Activated naive CD4-positive, alpha-beta T cell treated with anti-CD3 and anti-CD28 coated beads for 36 hours (primary cell): ENCODE measurements at regions not wholly inside any gene's neighbourhood (a gene's known extent, or its start where the extent isn't known, plus 50 kb on each side); places are given as distances from the start of the nearest gene placed in this dataset.
"Not testable (repeated sequence)": the region's sequence is repeated elsewhere in the genome, so short reads cannot be mapped to it uniquely, and the experiment has no call there.

Experiments used
- CTCF ChIA-PET: fragments of 350-600 bp; sonication (Branson Sonifier 250); formaldehyde crosslinking; loops from one replicate; lab custom pipeline; 2021; ENCODE audit warnings: antibody characterized with exemption; lab: Charles Lee
- DNase-seq: peaks from one replicate; pipeline ENCODE4 v3.0.0-alpha.2; 2020
- H3K27ac Mint-ChIP-seq: one replicate; pipeline ENCODE4 v1.8.0; 2021; ENCODE audit warnings: mild to moderate bottlenecking, mixed read lengths
- H3K27me3 Mint-ChIP-seq: one replicate; pipeline ENCODE4 v1.8.0; 2021; ENCODE audit warnings: low read depth, mixed read lengths
- H3K36me3 Mint-ChIP-seq: one replicate; pipeline ENCODE4 v1.8.0; 2021; ENCODE audit warnings: low read depth, mixed read lengths
- H3K4me1 Mint-ChIP-seq: one replicate; pipeline ENCODE4 v1.8.0; 2021; ENCODE audit warnings: low read depth, mixed read lengths
- H3K4me3 Mint-ChIP-seq: one replicate; pipeline ENCODE4 v1.8.0; 2021; ENCODE audit warnings: mild to moderate bottlenecking, moderate library complexity, mixed read lengths
- H3K9me3 Mint-ChIP-seq: one replicate; pipeline ENCODE4 v1.8.0; 2021; ENCODE audit warnings: mixed read lengths
- intact Hi-C: fragments of 100-400 bp; cut with micrococcal nuclease; formaldehyde crosslinking; loops from one replicate; pipeline ENCODE4 v1.15.1; 2023

DNA sequence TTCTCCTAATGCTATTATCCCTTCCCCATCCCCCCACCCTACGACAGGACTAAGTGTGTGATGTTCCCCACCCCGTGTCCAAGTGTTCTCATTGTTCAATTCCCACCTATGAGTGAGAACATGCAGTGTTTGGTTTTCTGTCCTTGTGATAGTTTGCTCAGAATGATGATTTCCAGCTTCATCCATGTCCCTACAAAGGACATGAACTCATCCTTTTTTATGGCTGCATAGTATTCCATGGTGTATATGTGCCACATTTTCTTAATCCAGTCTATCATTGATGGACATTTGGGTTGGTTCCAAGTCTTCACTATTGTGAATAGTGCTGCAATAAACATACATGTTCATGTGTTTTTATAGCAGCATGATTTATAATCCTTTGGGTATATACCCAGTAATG, 183.4 kb downstream of the MSN start:
- peaks cover 15% of the 10 kb centered on the region for H3K9me3 Mint-ChIP-seq
- intact Hi-C loops, result not testable (repeated sequence)

DNA sequence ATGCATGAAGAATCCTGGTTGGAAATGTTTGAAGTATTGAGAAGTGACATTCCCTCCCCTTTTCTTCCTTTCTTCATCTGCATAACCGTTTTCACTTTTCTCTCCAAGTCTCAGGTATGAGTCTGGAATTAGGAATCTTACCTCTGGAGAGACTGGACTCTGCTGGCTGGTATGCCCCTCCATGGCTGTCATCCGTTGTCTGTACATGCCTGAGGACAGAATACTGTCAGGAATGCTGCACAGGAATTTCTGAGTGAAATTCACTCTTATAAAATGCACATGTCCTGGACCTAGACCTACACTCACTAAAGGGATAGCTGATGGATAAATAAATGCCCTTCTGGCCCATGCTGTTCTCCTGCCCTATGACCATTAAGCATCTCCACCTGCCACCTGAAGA, 179.5 kb downstream of the MSN start:
- H3K4me1 Mint-ChIP-seq, result no peaks in the 10 kb centered on the region
- no peak overlapping the region for H3K27ac Mint-ChIP-seq
- CTCF ChIA-PET, result no interaction called here
- intact Hi-C loops, result no loop called here
- H3K27me3 Mint-ChIP-seq, result no peaks in the 10 kb centered on the region
- H3K4me3 Mint-ChIP-seq, result no peak overlapping the region
- H3K9me3 Mint-ChIP-seq, result no peaks in the 10 kb centered on the region
- DNase-seq, result no peak
- no peaks in the 10 kb centered on the region for H3K36me3 Mint-ChIP-seq

More for the DNA sequence above, 183.4 kb downstream of the MSN start:
- H3K27ac Mint-ChIP-seq, H3K27me3 Mint-ChIP-seq, DNase-seq, H3K36me3 Mint-ChIP-seq, H3K4me1 Mint-ChIP-seq, H3K4me3 Mint-ChIP-seq, CTCF ChIA-PET: not testable (repeated sequence)

DNA sequence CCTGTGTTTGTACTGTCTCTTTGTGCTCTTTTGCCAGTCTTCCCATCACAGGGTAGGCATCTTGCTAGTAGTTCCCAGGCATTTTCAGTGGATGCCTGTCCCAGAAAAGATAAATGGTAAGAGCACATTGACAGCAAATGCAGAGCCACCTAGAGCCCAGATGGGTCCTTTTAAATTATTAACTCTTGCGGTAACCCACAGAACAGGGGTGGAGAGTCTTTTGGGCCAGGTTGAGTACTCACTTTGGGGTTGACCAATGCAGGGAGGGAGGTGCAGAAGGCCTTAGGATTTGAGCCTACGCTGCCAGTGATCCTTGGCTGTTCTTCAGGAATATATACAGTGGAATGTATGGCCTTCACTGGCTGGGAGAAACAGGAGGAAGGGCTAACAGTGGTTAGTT, 173.8 kb downstream of the MSN start:
- peaks cover 8% of the 10 kb centered on the region for H3K4me1 Mint-ChIP-seq
- no peaks in the 10 kb centered on the region for H3K27me3 Mint-ChIP-seq
- no peak for DNase-seq
- CTCF ChIA-PET, result no interaction called here
- intact Hi-C loops, result no loop called here
- H3K27ac Mint-ChIP-seq, result no peak overlapping the region
- no peaks in the 10 kb centered on the region for H3K36me3 Mint-ChIP-seq
- no peaks in the 10 kb centered on the region for H3K9me3 Mint-ChIP-seq
- no peak overlapping the region for H3K4me3 Mint-ChIP-seq

DNA sequence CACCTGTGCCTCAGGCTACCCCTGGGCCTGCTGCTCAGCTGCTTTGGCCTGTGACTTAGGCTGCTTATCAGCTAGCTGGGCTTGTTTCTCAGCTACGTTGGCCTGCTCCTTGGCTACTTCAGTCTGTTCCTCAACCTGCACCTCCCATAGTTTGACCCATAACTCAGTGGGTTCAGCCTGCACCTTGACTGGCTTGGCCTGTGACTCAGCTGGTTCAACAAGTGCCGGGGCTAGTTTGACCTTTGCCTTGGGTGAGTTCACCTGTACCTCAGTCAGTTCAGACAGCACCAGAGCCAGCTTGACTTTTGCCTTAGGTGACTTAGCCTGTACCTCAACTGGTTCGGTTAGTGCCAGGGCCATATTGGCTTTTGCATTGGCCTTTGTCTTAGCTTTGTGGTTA, 171.2 kb downstream of the MSN start:
- Mint-ChIP-seq H3K27me3 (no peaks in the 10 kb centered on the region), H3K27ac (no peak overlapping the region), H3K4me1 (peaks cover 8% of the 10 kb centered on the region), H3K9me3 (no peaks in the 10 kb centered on the region), H3K4me3 (no peak overlapping the region), H3K36me3 (no peaks in the 10 kb centered on the region)
- CTCF ChIA-PET, result no interaction called here
- intact Hi-C loops, result no loop called here
- no peak for DNase-seq

DNA sequence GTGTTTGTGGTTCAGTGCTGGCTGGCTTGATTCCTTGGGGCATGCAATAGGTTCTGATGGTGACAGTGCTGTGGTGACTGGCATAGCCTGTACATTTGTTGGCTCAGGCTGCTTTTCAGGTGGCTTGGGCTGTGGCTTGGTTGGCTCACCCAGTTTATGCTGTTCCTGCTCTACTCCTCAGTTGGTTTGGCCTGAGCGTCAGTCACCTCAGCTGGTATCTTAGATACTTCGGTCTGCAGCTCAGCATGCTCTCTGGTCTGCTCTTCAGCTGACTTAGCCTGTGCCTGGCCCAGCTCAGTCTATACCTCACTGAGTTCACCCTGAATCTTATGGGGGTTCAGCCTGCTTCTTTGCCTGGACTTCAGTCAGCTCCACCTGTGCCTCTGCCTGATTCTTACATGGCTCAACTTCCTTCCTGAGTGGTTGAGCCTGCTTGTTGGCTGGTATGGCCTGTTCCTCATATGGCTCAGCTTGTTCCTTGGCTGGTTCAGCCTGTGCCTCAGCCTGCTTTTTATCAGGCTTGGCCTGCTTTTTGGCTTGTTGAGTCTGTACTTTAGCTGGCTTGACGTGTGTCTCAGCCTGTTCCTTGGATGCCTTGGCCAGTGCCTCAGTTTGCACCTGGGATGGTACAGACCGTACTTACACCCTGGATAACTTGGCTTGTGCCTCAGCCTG, 170.6 kb downstream of the MSN start:
- Mint-ChIP-seq H3K4me1 (peaks cover 8% of the 10 kb centered on the region), H3K4me3 (no peak overlapping the region), H3K9me3 (no peaks in the 10 kb centered on the region), H3K27ac (no peak overlapping the region), H3K36me3 (no peaks in the 10 kb centered on the region), H3K27me3 (no peaks in the 10 kb centered on the region)
- CTCF ChIA-PET, result no interaction called here
- DNase-seq, result no peak
- intact Hi-C loops, result no loop called here

DNA sequence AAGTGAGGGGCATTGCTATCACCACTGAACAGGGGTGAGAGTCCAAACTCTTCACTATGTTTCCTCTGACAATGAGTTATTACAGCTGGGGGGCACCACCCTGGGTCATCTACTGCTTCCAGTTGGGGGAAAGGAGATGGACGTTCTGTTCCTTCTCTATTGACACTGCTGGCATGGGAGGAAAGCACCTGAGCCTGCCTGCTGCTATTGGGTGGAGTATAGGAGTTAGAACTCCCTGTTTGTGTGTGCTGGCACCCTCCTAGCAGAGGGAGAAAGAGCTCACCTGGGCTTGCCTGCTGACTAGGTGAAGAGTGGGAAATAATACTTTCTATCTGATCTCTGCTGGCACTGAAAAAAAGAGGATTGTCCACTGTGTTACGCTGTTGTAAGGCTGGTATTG, 163.8 kb downstream of the MSN start:
- H3K27me3 Mint-ChIP-seq, result no peaks in the 10 kb centered on the region
- no peaks in the 10 kb centered on the region for H3K36me3 Mint-ChIP-seq
- no peak overlapping the region for H3K4me3 Mint-ChIP-seq
- H3K9me3 Mint-ChIP-seq, result no peaks in the 10 kb centered on the region
- no peak overlapping the region for H3K27ac Mint-ChIP-seq
- DNase-seq, result no peak
- CTCF ChIA-PET, result interaction anchor here (0.6 kb wide), 1 partner anchor 301 kb away, joined by 4 read pairs; no protein-coding TSS in a partner anchor
- H3K4me1 Mint-ChIP-seq, result no peaks in the 10 kb centered on the region
- intact Hi-C loops, result no loop called here

DNA sequence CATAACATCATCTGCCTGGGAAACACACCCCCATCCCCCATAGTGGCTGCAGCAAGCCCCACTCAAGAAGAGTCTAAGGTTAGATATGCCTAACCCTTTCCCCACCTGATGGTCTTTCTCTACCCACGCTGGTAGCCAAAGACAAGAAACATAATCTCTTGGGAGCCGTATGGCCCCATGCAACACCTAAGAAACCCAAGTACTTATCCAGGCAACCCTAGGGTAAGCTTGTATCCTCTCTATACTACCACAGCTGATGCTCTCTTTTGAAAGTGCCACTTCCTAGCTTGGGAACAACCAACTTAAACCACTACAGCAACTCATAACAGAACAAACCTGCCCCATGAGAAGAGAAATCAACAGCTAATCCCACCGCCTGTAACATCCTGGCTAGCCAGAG, 161.1 kb downstream of the MSN start:
- no peaks in the 10 kb centered on the region for H3K4me1 Mint-ChIP-seq
- H3K27me3 Mint-ChIP-seq, result no peaks in the 10 kb centered on the region
- no peak overlapping the region for H3K4me3 Mint-ChIP-seq
- H3K9me3 Mint-ChIP-seq, result no peaks in the 10 kb centered on the region
- no peak overlapping the region for H3K27ac Mint-ChIP-seq
- CTCF ChIA-PET, result no interaction called here
- no peak for DNase-seq
- intact Hi-C loops, result no loop called here
- no peaks in the 10 kb centered on the region for H3K36me3 Mint-ChIP-seq

DNA sequence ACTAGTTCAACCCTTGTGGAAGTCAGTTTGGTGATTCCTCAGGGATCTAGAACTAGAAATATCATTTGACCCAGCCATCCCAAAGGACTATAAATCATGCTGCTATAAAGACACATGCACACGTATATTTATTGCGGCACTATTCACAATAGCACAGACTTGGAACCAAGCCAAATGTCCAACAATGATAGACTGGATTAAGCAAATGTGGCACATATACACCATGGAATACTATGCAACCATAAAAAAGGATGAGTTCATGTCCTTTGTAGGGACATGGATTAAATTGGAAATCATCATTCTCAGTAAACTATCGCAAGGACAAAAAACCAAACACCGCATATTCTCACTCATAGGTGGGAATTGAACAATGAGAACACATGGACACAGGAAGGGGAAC, 157.8 kb downstream of the MSN start:
- CTCF ChIA-PET, intact Hi-C loops, H3K27ac Mint-ChIP-seq, H3K27me3 Mint-ChIP-seq, H3K4me1 Mint-ChIP-seq, H3K9me3 Mint-ChIP-seq, H3K36me3 Mint-ChIP-seq, DNase-seq, H3K4me3 Mint-ChIP-seq: not testable (repeated sequence)

DNA sequence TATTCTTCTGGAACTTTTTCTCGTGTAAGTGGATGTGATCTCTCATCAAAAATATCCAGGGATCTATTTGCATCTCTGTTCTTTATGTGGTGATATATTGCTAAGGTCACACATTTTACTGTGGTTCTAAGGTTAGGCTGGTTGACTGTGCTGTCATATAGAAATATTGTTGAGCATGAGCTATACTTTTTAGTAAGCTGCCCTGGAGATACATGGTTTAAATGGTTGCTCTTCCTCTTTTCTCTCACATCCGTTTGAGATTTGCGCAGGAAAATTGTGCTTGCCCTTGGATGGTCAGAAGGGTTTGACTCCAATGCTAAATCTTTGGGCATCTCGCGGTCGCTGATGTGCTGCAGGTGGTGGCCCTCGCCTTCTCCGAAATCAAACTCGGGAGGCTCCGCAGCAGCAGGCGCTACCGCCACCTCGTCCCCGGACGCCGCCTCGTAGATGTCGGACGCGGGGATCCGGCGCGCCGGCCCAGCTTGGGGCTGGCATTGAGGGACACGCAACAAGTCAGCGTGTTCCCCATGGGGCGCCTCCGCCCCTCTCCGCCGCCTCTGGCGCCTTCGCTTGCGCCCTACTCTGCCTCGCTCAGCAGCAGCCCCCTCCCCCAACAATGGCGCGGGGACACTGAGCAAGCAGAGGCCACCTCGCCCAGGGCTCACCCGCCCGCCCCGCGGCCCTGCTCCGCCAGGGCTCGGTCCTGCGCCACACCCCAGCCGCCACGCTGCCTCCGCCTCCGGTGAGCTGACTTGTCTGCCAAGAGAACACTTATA, 154.5 kb downstream of the MSN start:
- intact Hi-C loops, result loop anchor here (1.0 kb wide), 1 partner anchor 164 kb away; no protein-coding TSS in a partner anchor
- H3K4me1 Mint-ChIP-seq, result peaks cover 5% of the 10 kb centered on the region
- peak overlapping the region; percentile 69 for H3K4me3 Mint-ChIP-seq
- CTCF ChIA-PET, result no interaction called here
- H3K36me3 Mint-ChIP-seq, result peaks cover 1% of the 10 kb centered on the region
- no peaks in the 10 kb centered on the region for H3K27me3 Mint-ChIP-seq
- DNase-seq, result peak; percentile 50
- H3K27ac Mint-ChIP-seq, result peak overlapping the region; percentile 24
- H3K9me3 Mint-ChIP-seq, result no peaks in the 10 kb centered on the region

DNA sequence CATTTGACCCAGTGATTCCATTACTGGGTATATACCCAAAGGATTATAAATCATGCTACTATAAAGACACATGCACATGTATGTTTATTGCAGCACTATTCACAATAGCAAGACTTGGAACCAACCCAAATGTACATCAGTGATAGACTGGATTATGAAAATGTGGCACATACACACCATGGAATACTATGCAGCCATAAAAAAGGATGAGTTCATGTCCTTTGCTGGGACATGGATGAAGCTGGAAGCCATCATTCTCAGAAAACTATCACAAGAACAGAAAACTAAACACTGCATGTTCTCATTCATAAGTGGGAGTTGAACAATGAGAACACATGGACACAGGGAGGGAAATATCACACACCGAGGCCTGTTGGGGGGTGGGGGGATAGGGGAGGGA, 152.5 kb downstream of the MSN start:
- H3K4me3 Mint-ChIP-seq, H3K9me3 Mint-ChIP-seq, DNase-seq, CTCF ChIA-PET, H3K27ac Mint-ChIP-seq, H3K4me1 Mint-ChIP-seq, H3K36me3 Mint-ChIP-seq, H3K27me3 Mint-ChIP-seq, intact Hi-C loops: not testable (repeated sequence)

DNA sequence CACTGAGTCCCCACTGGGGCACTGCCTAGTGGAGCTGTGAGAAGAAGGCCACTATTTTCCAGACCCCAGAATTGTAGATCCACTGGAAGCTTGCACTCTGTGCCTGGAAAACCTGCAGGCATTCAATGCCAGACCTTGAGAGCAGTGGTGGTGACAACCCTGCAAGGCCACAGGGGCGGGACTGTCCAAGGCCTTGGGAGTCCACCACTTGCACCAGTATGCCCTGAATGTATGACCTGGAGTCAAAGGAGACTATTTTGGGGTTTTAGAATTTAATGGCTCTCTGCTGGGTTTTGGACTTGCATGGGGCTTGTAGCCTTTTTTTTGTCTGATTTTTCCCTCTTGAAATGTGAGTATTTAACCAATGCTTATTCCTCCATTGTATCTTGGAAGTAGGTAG, 145.8 kb downstream of the MSN start:
- no peaks in the 10 kb centered on the region for H3K36me3 Mint-ChIP-seq
- intact Hi-C loops, result no loop called here
- H3K27ac Mint-ChIP-seq, result no peak overlapping the region
- CTCF ChIA-PET, result no interaction called here
- H3K4me3 Mint-ChIP-seq, result no peak overlapping the region
- no peak for DNase-seq
- H3K27me3 Mint-ChIP-seq, result no peaks in the 10 kb centered on the region
- H3K4me1 Mint-ChIP-seq, result no peaks in the 10 kb centered on the region
- H3K9me3 Mint-ChIP-seq, result peaks cover 13% of the 10 kb centered on the region

DNA sequence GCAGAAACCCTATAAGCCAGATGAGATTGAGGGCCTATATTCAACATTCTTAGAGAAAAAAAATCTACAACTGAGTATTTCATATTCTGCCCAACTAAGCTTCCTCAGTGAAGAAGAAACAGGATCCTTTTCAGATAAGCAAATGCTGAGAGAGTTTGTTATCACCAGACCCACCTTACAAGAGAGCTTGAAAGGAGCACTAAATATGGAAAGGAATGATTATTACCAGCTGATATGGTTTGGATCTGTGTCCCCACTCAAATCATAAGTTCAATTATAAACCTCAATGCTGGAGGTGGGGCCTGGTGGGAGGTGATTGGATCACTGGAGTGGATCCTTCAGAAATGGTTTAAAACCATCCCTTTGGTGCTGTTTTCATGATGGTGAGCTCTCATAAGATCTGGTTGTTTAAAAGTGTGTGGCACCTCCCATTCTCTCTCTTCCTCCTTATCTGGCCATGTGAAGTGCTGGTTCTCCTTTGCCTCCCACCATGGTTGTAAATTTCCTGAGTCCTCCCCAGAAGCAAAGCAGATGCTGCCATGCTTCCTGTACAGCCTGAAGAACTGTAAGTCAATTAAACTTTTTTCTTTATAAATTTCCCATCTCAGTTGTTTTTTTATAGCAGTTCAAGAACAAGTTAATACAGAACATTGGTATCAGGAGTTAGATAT, 144.2 kb downstream of the MSN start:
- intact Hi-C loops, result no loop called here
- H3K9me3 Mint-ChIP-seq, result peaks cover 13% of the 10 kb centered on the region
- CTCF ChIA-PET, result no interaction called here
- no peaks in the 10 kb centered on the region for H3K36me3 Mint-ChIP-seq
- H3K4me3 Mint-ChIP-seq, result no peak overlapping the region
- no peak for DNase-seq
- H3K4me1 Mint-ChIP-seq, result no peaks in the 10 kb centered on the region
- H3K27ac Mint-ChIP-seq, result no peak overlapping the region
- no peaks in the 10 kb centered on the region for H3K27me3 Mint-ChIP-seq
